SK-N-SH (cell line): ENCODE measurements at regions not wholly inside any gene's neighbourhood (a gene's known extent, or its start where the extent isn't known, plus 50 kb on each side); places are given as distances from the start of the nearest gene placed in this dataset.

ENCODE experiments used
- CHD2 ChIP-seq: fragments of 150-350 bp; IDR thresholded peaks from 2 replicates; pipeline ENCODE4 v1.6.1; 2018; ENCODE audit warnings: low read length; ENCODE audit not compliant: partially characterized antibody
- EP300 ChIP-seq, 2 experiments: IDR thresholded peaks; 2 replicates each; pipeline versions ENCODE4 v1.4.0 to v1.6.1; 2012; ENCODE audit warnings: borderline replicate concordance in 1 of 2, low read depth in 1 of 2, low read length in 1 of 2
- EZH2phosphoT487 ChIP-seq: fragments of 200-600 bp; sonication (generic); IDR thresholded peaks from 2 replicates; pipeline ENCODE4 v1.6.1; 2017; ENCODE audit warnings: low read depth, mixed run types, mild to moderate bottlenecking, antibody characterized with exemption, moderate library complexity, borderline replicate concordance
- FOXM1 ChIP-seq: IDR thresholded peaks from 2 replicates; pipeline ENCODE4 v1.4.0; 2012; ENCODE audit warnings: low read depth, mild to moderate bottlenecking
- MXI1 ChIP-seq: IDR thresholded peaks from 2 replicates; pipeline ENCODE4 v1.6.1; 2012; ENCODE audit warnings: mild to moderate bottlenecking, low read depth, low read length, improper control_type of control experiment
- NFIC ChIP-seq: IDR thresholded peaks from 2 replicates; pipeline ENCODE4 v1.4.0; 2012; ENCODE audit warnings: borderline replicate concordance
- PBX3 ChIP-seq: IDR thresholded peaks from 2 replicates; pipeline ENCODE4; 2012
- POLR2AphosphoS5 ChIP-seq: IDR thresholded peaks from 2 replicates; pipeline ENCODE4 v1.6.1; 2012; ENCODE audit warnings: low read depth, low read length
- RAD21 ChIP-seq: IDR thresholded peaks from 2 replicates; pipeline ENCODE4 v1.6.1; 2012; ENCODE audit warnings: mild to moderate bottlenecking, low read length
- TAF1 ChIP-seq: IDR thresholded peaks from 2 replicates; pipeline ENCODE4 v1.6.1; 2012; ENCODE audit warnings: low read depth, mild to moderate bottlenecking, low read length, moderate library complexity, borderline replicate concordance
- USF1 ChIP-seq: IDR thresholded peaks from 2 replicates; pipeline ENCODE4 v1.4.0; 2012; ENCODE audit warnings: low read depth, borderline replicate concordance
- USF2 ChIP-seq: fragments of 150-350 bp; IDR thresholded peaks from 2 replicates; pipeline ENCODE4 v1.6.1; 2017; ENCODE audit warnings: antibody characterized with exemption, low read length, low read depth, borderline replicate concordance
- TF ChIP-seq, protein P1 (sequence below): fragments of 200-600 bp; sonication (generic); IDR thresholded peaks from 2 replicates; pipeline ENCODE4 v1.6.1; 2017; ENCODE audit warnings: antibody characterized with exemption, mild to moderate bottlenecking, moderate library complexity

DNA sequence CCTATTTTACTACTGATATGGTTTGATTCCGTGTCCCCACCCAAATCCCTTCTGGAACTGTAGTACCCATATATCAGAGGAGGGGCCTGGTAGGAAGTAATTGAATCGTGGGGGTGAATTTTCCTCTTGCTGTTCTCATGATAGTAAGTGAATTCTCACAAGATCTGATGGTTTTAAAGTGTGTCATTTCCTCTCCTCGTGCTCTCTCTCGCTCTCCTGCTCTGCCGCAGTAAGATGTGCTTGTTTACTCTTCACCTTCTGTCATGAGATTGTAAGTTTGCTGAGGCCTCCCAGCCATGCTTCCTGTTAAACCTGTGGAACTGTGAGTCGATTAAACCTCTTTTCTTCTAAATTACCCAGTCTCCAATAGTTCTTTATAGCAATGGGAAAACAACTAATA lies 81.2 kb upstream of the ZBTB20 start:
- TF ChIP-seq USF1 (no peak), EP300 (IDR thresholded peaks at IDR 0.05; ENCODE audit: borderline replicate concordance in 1 of 2, low read depth in 1 of 2, low read length in 1 of 2) (no peak), PBX3 (no peak), MXI1 (no peak), EZH2phosphoT487 (no peak), CHD2 (no peak), USF2 (no peak), RAD21 (no peak), POLR2AphosphoS5 (no peak), FOXM1 (no peak), TAF1 (no peak), NFIC (no peak)
- TF ChIP-seq, protein P1, sequence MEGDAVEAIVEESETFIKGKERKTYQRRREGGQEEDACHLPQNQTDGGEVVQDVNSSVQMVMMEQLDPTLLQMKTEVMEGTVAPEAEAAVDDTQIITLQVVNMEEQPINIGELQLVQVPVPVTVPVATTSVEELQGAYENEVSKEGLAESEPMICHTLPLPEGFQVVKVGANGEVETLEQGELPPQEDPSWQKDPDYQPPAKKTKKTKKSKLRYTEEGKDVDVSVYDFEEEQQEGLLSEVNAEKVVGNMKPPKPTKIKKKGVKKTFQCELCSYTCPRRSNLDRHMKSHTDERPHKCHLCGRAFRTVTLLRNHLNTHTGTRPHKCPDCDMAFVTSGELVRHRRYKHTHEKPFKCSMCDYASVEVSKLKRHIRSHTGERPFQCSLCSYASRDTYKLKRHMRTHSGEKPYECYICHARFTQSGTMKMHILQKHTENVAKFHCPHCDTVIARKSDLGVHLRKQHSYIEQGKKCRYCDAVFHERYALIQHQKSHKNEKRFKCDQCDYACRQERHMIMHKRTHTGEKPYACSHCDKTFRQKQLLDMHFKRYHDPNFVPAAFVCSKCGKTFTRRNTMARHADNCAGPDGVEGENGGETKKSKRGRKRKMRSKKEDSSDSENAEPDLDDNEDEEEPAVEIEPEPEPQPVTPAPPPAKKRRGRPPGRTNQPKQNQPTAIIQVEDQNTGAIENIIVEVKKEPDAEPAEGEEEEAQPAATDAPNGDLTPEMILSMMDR, result no peak
